WTC11 (cell line): ENCODE measurements at regions not wholly inside any gene's neighbourhood (a gene's known extent, or its start where the extent isn't known, plus 50 kb on each side); places are given as distances from the start of the nearest gene placed in this dataset.

Experiments used
- ATAC-seq: fragments of 200-7000 bp; cut with Tn5 transposase; 2 replicates; pipeline ENCODE4 v1.10.0; 2021; ENCODE audit warnings: mild to moderate bottlenecking, moderate library complexity
- CTCF ChIA-PET: fragments of 300-600 bp; sonication (Branson Sonifier 250); formaldehyde crosslinking; loops from one replicate; lab custom pipeline; 2021; ENCODE audit warnings: antibody characterized with exemption; lab: Charles Lee
- POLR2A ChIA-PET: fragments of 350-600 bp; sonication (Branson Sonifier 250); formaldehyde crosslinking; loops from one replicate; lab custom pipeline; 2021; ENCODE audit warnings: antibody characterized with exemption; lab: Charles Lee
- DNase-seq: peaks from one replicate; pipeline ENCODE4 v3.0.0; 2021; ENCODE audit warnings: low spot score
- H3K27ac Mint-ChIP-seq: 2 replicates; pipeline ENCODE4 v1.8.0; 2021; ENCODE audit warnings: mixed read lengths
- H3K27me3 Mint-ChIP-seq: 2 replicates; pipeline ENCODE4 v1.8.0; 2021; ENCODE audit warnings: low read depth, mild to moderate bottlenecking, moderate library complexity, mixed read lengths
- H3K36me3 Mint-ChIP-seq: 2 replicates; pipeline ENCODE4 v1.8.0; 2021; ENCODE audit warnings: mixed read lengths
- H3K4me1 Mint-ChIP-seq: 2 replicates; pipeline ENCODE4 v1.8.0; 2022; ENCODE audit warnings: mixed read lengths
- H3K4me3 Mint-ChIP-seq: 2 replicates; pipeline ENCODE4 v1.8.0; 2021; ENCODE audit warnings: mild to moderate bottlenecking, moderate library complexity, mixed read lengths
- H3K9me3 Mint-ChIP-seq: 2 replicates; pipeline ENCODE4 v1.8.0; 2021; ENCODE audit warnings: mixed read lengths
- CDX4 ChIP-seq: fragments of 250-450 bp; sonication (Bioruptor Pico); IDR thresholded peaks from 2 replicates; pipeline ENCODE4 v1.9.0; 2021; ENCODE audit warnings: moderate library complexity, mild to moderate bottlenecking, inconsistent platforms, borderline replicate concordance
- E2F5 ChIP-seq: sonication (generic); formaldehyde crosslinking; IDR thresholded peaks from 2 replicates; pipeline ENCODE4 v1.8.1; 2022; ENCODE audit warnings: mild to moderate bottlenecking, moderate library complexity, missing genetic modification reagents
- EMX1 ChIP-seq: fragments of 250-450 bp; sonication (Bioruptor Pico); IDR thresholded peaks from 2 replicates; pipeline ENCODE4 v1.8.0; 2021; ENCODE audit warnings: mild to moderate bottlenecking
- FOXK1 ChIP-seq: sonication (generic); formaldehyde crosslinking; IDR thresholded peaks from 2 replicates; pipeline ENCODE4 v1.8.0; 2022; ENCODE audit warnings: mild to moderate bottlenecking, moderate library complexity, missing genetic modification reagents
- GABPB1 ChIP-seq: sonication (generic); formaldehyde crosslinking; IDR thresholded peaks from 2 replicates; pipeline ENCODE4 v1.8.1; 2023; ENCODE audit warnings: mild to moderate bottlenecking, missing genetic modification reagents
- HMGA2 ChIP-seq: fragments of 250-450 bp; sonication (Bioruptor Pico); IDR thresholded peaks from 2 replicates; pipeline ENCODE4 v1.4.0; 2021; ENCODE audit warnings: mild to moderate bottlenecking, moderate library complexity
- IRF2 ChIP-seq: sonication (generic); formaldehyde crosslinking; IDR thresholded peaks from 2 replicates; pipeline ENCODE4 v1.8.0; 2022; ENCODE audit warnings: low read depth, missing genetic modification reagents, borderline replicate concordance
- NFYB ChIP-seq: sonication (generic); formaldehyde crosslinking; conservative IDR thresholded peaks from 2 replicates; pipeline ENCODE4 v1.8.0; 2022; ENCODE audit warnings: low read depth, missing genetic modification reagents
- NR1H2 ChIP-seq: sonication (generic); formaldehyde crosslinking; IDR thresholded peaks from 2 replicates; pipeline ENCODE4 v1.9.0; 2021; ENCODE audit warnings: mild to moderate bottlenecking, moderate library complexity, missing genetic modification reagents
- NR3C1 ChIP-seq: sonication (generic); formaldehyde crosslinking; conservative IDR thresholded peaks from 2 replicates; pipeline ENCODE4 v1.8.1; 2023; ENCODE audit warnings: low read depth, mild to moderate bottlenecking, missing genetic modification reagents
- OVOL2 ChIP-seq: fragments of 250-450 bp; sonication (Bioruptor Pico); IDR thresholded peaks from 2 replicates; pipeline ENCODE4 v1.9.0; 2021; ENCODE audit warnings: mild to moderate bottlenecking, borderline replicate concordance
- TEAD1 ChIP-seq: sonication (generic); formaldehyde crosslinking; IDR thresholded peaks from 2 replicates; pipeline ENCODE4 v1.8.0; 2022; ENCODE audit warnings: mild to moderate bottlenecking, missing genetic modification reagents
- ZNF263 ChIP-seq: sonication (generic); formaldehyde crosslinking; IDR thresholded peaks from 2 replicates; pipeline ENCODE4 v1.8.1; 2022; ENCODE audit warnings: low read depth, mild to moderate bottlenecking, moderate library complexity, missing genetic modification reagents
- TF ChIP-seq, protein P1 (sequence below): fragments of 250-450 bp; sonication (Bioruptor Pico); IDR thresholded peaks from 2 replicates; pipeline ENCODE4 v1.9.0; 2021; ENCODE audit warnings: mild to moderate bottlenecking, borderline replicate concordance
- TF ChIP-seq, protein P2 (sequence below): sonication (generic); formaldehyde crosslinking; IDR thresholded peaks from 2 replicates; pipeline ENCODE4 v1.8.0; 2023; ENCODE audit warnings: missing genetic modification reagents
- TF ChIP-seq, protein P3 (sequence below): sonication (generic); formaldehyde crosslinking; IDR thresholded peaks from 2 replicates; pipeline ENCODE4 v1.8.1; 2023; ENCODE audit warnings: mild to moderate bottlenecking, moderate library complexity, missing genetic modification reagents
- TF ChIP-seq, protein P4 (sequence below): sonication (generic); formaldehyde crosslinking; conservative IDR thresholded peaks from 2 replicates; pipeline ENCODE4 v1.8.1; 2022; ENCODE audit warnings: mild to moderate bottlenecking, missing genetic modification reagents
- TF ChIP-seq, protein P5 (sequence below): sonication (generic); formaldehyde crosslinking; IDR thresholded peaks from 2 replicates; pipeline ENCODE4 v1.8.1; 2023; ENCODE audit warnings: mild to moderate bottlenecking, missing genetic modification reagents, moderate library complexity
- TF ChIP-seq, protein P6 (sequence below): sonication (generic); formaldehyde crosslinking; conservative IDR thresholded peaks from 2 replicates; pipeline ENCODE4 v1.8.1; 2023; ENCODE audit warnings: mild to moderate bottlenecking, low read depth, missing genetic modification reagents, moderate library complexity

DNA sequence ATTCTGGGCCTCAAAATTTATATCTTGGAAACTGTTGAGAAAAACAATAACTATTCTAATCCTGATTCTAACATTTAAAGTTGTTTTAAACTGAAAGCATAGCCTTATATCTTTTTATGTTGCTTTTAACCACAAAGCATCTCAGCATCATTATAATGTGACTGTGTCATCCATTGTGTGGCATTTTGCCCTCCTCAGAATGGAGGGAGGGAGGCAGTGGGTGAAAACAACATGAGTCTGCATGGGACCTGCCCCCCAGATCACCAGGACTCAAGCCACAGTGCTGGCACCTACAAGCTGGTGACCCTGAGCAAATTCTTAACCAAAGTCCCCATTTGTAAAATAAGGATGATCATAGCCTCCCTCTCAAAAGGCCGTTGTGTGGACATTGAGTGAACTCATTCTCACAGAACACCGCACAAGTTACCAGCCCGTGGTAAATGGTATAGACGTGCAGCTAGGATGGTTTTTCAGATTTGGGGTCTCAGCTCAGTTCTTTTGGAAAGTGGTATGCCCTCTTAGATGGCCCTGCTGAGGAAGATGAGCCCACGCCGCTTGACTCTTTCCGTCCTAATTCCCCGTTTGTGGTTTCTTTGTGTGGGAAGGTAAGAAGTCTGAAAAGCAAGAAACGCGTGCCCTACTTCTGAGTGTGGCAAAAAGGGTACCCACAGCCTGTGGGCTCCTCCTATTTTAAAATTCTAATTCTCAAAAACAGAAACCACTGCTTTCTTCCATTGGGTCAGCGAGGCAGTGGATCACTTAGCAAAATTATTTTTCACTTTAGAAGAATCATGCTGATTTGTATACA is 305.0 kb upstream of the ID2 start (continued):
- TF ChIP-seq, protein P1, sequence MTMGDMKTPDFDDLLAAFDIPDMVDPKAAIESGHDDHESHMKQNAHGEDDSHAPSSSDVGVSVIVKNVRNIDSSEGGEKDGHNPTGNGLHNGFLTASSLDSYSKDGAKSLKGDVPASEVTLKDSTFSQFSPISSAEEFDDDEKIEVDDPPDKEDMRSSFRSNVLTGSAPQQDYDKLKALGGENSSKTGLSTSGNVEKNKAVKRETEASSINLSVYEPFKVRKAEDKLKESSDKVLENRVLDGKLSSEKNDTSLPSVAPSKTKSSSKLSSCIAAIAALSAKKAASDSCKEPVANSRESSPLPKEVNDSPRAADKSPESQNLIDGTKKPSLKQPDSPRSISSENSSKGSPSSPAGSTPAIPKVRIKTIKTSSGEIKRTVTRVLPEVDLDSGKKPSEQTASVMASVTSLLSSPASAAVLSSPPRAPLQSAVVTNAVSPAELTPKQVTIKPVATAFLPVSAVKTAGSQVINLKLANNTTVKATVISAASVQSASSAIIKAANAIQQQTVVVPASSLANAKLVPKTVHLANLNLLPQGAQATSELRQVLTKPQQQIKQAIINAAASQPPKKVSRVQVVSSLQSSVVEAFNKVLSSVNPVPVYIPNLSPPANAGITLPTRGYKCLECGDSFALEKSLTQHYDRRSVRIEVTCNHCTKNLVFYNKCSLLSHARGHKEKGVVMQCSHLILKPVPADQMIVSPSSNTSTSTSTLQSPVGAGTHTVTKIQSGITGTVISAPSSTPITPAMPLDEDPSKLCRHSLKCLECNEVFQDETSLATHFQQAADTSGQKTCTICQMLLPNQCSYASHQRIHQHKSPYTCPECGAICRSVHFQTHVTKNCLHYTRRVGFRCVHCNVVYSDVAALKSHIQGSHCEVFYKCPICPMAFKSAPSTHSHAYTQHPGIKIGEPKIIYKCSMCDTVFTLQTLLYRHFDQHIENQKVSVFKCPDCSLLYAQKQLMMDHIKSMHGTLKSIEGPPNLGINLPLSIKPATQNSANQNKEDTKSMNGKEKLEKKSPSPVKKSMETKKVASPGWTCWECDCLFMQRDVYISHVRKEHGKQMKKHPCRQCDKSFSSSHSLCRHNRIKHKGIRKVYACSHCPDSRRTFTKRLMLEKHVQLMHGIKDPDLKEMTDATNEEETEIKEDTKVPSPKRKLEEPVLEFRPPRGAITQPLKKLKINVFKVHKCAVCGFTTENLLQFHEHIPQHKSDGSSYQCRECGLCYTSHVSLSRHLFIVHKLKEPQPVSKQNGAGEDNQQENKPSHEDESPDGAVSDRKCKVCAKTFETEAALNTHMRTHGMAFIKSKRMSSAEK (CRISPR knock-in tag): no peak
- TF ChIP-seq FOXK1 (CRISPR knock-in tag) (no peak), GABPB1 (no peak), NFYB (CRISPR knock-in tag) (no peak), IRF2 (CRISPR knock-in tag) (no peak), OVOL2 (CRISPR knock-in tag) (no peak), E2F5 (no peak), TEAD1 (CRISPR knock-in tag) (no peak), ZNF263 (no peak)
- TF ChIP-seq, protein P2, sequence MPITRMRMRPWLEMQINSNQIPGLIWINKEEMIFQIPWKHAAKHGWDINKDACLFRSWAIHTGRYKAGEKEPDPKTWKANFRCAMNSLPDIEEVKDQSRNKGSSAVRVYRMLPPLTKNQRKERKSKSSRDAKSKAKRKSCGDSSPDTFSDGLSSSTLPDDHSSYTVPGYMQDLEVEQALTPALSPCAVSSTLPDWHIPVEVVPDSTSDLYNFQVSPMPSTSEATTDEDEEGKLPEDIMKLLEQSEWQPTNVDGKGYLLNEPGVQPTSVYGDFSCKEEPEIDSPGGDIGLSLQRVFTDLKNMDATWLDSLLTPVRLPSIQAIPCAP (CRISPR knock-in tag): no peak
- TF ChIP-seq, protein P3, sequence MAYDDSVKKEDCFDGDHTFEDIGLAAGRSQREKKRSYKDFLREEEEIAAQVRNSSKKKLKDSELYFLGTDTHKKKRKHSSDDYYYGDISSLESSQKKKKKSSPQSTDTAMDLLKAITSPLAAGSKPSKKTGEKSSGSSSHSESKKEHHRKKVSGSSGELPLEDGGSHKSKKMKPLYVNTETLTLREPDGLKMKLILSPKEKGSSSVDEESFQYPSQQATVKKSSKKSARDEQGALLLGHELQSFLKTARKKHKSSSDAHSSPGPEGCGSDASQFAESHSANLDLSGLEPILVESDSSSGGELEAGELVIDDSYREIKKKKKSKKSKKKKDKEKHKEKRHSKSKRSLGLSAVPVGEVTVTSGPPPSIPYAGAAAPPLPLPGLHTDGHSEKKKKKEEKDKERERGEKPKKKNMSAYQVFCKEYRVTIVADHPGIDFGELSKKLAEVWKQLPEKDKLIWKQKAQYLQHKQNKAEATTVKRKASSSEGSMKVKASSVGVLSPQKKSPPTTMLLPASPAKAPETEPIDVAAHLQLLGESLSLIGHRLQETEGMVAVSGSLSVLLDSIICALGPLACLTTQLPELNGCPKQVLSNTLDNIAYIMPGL (CRISPR knock-in tag): no peak

DNA sequence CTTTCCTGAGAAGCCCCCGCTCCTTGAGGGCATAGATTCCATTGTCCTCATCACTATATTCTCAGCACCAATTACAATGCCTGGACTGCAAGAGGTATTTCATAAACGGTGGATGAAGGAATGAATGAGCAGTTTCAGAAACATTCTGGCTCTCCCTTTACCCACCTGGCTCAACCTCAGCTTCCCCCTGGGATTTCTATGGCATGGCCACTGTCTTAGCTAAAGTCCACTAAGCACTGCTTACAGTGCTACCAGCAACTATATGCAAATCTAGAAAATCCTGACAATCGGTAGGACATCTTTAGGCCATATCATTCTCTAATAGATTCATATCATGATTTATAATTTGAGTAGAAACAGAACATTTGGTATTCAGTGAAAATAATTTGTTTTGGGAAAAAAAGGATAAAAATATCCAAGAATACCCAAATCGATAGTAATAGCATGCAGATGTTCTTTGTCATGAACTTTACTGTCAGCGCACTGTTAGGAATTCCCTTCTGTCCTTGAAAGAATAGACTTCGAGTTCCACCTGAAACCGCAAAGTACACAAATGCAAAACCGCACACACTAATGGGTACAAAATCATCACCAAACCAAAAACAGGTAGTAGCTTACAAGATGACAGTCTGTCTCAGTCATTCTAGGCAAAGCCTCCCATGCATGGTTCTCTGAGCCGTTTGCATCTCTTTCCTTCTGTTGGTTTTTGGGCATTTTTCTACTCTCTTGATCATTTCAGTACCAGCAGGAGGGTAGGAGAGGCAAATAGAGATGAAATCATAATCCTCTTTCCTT is 303.6 kb upstream of the ID2 start:
- H3K36me3 Mint-ChIP-seq: peaks cover 6% of the 10 kb centered on the region
- no peak overlapping the region for H3K27ac Mint-ChIP-seq
- H3K4me1 Mint-ChIP-seq: peaks cover 17% of the 10 kb centered on the region
- ChIA-PET CTCF (interaction anchor here (0.6 kb wide), 1 partner anchor 303 kb away, joined by 3 read pairs; no protein-coding TSS in a partner anchor), POLR2A (no interaction called here)
- H3K27me3 Mint-ChIP-seq: no peaks in the 10 kb centered on the region
- TF ChIP-seq EMX1: no peak
- TF ChIP-seq NR1H2 (CRISPR knock-in tag): no peak
- TF ChIP-seq HMGA2 (CRISPR knock-in tag): no peak
- TF ChIP-seq NR3C1: no peak
- peaks cover 8% of the 10 kb centered on the region for H3K9me3 Mint-ChIP-seq
- no peak overlapping the region for H3K4me3 Mint-ChIP-seq
- ATAC-seq: no peak
- no peak for DNase-seq

DNA sequence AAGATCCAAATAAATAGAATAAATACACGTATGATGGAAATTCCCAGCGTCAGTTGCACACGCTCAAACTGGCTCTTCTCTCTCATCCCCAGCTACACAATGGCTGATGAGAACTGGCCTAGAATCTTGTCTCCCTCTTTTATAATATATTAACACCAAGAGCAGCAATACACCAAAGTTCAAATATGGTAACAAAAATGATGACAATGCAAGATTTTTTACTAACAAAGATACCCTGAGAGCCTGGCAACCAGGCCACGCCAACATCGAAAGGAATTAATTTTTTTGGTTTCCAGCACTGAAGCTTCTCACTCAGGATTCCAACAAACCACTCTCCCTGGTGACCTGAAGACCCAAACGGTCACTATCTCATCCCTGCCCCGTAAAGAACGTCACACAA is 302.7 kb upstream of the ID2 start:
- H3K27me3 Mint-ChIP-seq: no peaks in the 10 kb centered on the region
- peaks cover 5% of the 10 kb centered on the region; the same call in 1 of the 2 replicates for H3K9me3 Mint-ChIP-seq
- CTCF ChIA-PET: no interaction called here
- peaks cover 17% of the 10 kb centered on the region for H3K4me1 Mint-ChIP-seq
- H3K36me3 Mint-ChIP-seq: peaks cover 4% of the 10 kb centered on the region; the same call in 1 of the 2 replicates
- ATAC-seq (no peak), DNase-seq (no peak)
- POLR2A ChIA-PET: no interaction called here
- H3K27ac Mint-ChIP-seq: no peak overlapping the region
- no peak overlapping the region for H3K4me3 Mint-ChIP-seq
- TF ChIP-seq, protein P4, sequence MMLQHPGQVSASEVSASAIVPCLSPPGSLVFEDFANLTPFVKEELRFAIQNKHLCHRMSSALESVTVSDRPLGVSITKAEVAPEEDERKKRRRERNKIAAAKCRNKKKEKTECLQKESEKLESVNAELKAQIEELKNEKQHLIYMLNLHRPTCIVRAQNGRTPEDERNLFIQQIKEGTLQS (CRISPR knock-in tag): no peak
- TF ChIP-seq, protein P5, sequence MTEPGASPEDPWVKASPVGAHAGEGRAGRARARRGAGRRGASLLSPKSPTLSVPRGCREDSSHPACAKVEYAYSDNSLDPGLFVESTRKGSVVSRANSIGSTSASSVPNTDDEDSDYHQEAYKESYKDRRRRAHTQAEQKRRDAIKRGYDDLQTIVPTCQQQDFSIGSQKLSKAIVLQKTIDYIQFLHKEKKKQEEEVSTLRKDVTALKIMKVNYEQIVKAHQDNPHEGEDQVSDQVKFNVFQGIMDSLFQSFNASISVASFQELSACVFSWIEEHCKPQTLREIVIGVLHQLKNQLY (CRISPR knock-in tag): no peak
- no peak for TF ChIP-seq NR1H2 (CRISPR knock-in tag)
- TF ChIP-seq, protein P6, sequence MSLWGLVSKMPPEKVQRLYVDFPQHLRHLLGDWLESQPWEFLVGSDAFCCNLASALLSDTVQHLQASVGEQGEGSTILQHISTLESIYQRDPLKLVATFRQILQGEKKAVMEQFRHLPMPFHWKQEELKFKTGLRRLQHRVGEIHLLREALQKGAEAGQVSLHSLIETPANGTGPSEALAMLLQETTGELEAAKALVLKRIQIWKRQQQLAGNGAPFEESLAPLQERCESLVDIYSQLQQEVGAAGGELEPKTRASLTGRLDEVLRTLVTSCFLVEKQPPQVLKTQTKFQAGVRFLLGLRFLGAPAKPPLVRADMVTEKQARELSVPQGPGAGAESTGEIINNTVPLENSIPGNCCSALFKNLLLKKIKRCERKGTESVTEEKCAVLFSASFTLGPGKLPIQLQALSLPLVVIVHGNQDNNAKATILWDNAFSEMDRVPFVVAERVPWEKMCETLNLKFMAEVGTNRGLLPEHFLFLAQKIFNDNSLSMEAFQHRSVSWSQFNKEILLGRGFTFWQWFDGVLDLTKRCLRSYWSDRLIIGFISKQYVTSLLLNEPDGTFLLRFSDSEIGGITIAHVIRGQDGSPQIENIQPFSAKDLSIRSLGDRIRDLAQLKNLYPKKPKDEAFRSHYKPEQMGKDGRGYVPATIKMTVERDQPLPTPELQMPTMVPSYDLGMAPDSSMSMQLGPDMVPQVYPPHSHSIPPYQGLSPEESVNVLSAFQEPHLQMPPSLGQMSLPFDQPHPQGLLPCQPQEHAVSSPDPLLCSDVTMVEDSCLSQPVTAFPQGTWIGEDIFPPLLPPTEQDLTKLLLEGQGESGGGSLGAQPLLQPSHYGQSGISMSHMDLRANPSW (CRISPR knock-in tag): no peak
- TF ChIP-seq EMX1: no peak
- TF ChIP-seq CDX4: no peak
